HG03039 (cell line): ENCODE measurements at regions not wholly inside any gene's neighbourhood (a gene's known extent, or its start where the extent isn't known, plus 50 kb on each side); places are given as distances from the start of the nearest gene placed in this dataset.

Experiments used
- ATAC-seq: cut with Tn5 transposase; IDR thresholded peaks from one replicate; pipeline ENCODE4 v1.9.1; 2021; ENCODE audit warnings: mild to moderate bottlenecking, moderate library complexity; ENCODE audit not compliant: unreplicated experiment

DNA sequence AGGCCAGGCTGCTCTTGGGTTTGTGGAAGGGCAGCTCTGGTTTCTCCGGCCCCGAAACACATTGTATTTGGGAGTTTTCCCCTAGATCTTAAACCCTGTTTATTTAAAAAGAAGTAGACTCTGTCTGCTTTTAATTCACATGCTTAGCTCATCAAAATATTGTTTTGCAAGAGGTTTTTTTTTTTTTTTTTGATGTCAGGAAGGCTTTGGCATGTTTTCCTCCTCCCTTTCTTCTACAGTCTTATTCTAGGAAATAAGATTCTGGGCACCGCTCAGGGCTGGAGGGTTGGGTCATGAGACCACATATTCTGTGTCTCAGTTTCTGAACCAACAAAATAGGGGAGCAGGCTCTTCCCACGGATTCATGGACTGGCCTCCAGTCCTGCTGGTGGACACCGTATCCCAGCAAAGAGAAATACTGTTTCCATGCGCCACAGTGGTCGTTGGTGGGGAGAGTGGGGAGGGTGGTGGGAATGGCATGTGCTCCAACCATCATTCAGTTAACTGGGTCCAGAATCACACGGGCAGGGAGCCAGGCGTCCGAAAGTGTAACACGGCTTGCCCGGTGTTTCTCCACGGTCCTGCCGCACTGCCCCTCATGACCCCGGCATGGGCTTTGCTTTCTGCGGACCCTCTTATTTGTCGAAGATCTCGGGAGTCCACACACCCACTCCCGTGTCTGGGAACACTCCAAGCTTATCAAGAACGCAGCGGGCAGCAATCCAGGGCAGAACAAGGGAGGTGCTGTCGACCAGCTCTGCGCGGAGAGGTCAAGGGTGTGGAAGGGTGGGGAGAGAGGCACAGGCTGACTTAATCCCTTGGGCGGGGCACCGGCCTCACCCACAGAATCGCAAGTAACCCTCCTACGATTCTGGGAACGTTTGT, 176.7 kb downstream of the GLI2 start:
- ATAC-seq = no peak

- no peak for ATAC-seq
Measured at GRCh38 chr2:120913972-120914838, 178.5 kb downstream of the GLI2 start.

GRCh38 chr2:120914839-120915521, 179.3 kb downstream of the GLI2 start:
- no peak for ATAC-seq

- no peak for ATAC-seq
Measured at GRCh38 chr2:120915670-120916069, 180.0 kb downstream of the GLI2 start.

GRCh38 chr2:120916446-120916845, 180.8 kb downstream of the GLI2 start:
- no peak for ATAC-seq

DNA sequence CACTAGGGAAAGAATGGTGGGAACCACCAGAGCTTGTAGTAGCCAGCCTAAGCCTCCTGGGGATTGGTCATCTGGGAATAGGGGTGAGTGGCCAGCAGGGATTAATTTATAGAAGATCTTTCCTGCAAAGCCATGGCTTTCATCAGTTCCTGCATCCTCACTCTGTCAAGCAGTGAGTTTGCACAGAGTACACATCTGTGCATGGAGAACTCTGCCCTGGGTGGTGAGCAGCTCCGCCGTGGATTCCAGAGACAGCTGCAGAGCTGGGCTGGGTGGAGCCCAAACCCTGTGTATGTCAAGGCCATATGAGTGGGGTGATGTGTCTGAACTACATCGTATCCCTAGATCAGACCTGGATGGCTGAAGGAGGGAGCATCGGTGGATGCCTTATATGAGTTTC, 182.2 kb downstream of the GLI2 start:
- no peak for ATAC-seq

DNA sequence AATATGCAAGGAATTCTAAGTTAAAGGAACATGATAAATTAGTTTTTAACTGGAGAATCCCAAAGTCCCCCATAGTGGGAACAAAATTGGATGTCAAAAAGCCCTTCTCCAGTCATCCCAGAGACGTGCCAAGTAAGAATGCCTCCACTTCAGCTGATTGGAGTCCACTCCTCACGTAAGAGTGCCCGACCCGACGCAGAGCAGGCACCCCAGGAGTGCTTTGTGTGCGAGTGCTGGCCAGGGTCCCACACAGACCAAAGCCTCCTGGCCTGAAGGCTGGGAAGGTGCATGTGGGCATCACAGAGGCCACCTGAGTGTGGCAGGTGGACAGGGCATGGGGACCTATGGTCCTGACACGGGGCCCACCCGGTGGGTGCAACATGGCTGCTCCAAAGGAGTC, 183.5 kb downstream of the GLI2 start:
- no peak for ATAC-seq

DNA sequence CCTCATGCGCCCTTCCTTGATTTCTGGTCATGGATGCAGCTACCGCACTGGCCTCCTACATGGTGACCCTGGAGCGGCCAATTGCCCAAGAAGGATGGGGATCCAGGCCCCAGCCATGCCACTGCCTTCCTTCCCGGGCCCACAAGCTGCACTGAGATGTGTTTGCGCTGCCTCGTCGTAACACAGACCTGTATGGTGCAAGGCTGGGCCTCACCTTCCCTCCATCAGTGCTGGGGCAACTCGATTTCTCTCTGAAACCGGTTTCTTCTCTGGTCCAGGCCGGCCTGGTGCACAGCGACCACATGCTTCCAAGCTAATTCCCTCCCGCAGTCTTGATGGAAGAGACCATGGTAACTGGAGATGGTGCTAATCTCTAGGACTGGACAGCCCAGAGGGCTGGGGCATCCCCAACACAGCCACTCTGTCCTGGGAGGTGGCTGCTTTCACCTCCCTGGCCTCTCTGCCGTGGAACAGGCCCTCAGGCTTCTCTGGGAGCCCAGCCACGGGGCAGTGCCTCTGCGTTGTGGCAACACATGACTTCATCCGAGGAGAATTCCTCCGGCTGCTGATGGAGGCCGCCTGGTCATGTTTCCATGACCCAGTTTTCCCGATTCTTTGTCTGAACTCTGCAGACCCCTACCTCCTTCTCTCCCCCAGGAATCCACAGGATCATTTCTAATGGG, 184.2 kb downstream of the GLI2 start:
- ATAC-seq = no peak

GRCh38 chr2:120920454-120921148, 184.9 kb downstream of the GLI2 start:
- ATAC-seq = no peak

DNA sequence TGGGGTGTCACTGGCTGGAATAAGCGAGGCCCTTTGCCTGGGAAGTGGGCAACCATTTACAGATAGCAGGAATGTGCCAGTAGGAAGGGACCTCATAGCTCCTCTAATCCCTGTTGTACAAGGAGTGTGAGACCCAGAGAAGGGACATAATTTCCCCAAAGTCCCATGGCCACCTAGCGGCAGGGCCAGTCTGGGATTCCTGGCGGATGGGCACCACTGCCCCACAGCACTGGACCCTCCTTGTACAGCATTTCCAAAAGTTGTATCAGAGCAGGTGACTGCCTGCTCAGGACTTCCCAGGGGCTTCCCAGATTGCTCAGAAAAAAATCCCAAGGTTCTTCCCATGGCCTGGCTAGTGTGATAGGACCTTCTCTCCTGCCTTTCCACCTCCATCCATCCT, 185.8 kb downstream of the GLI2 start:
- ATAC-seq = no peak

GRCh38 chr2:120922571-120923332, 187.1 kb downstream of the GLI2 start:
- ATAC-seq = no peak

- no peak for ATAC-seq
Measured at GRCh38 chr2:120923426-120923825, 187.8 kb downstream of the GLI2 start.

DNA sequence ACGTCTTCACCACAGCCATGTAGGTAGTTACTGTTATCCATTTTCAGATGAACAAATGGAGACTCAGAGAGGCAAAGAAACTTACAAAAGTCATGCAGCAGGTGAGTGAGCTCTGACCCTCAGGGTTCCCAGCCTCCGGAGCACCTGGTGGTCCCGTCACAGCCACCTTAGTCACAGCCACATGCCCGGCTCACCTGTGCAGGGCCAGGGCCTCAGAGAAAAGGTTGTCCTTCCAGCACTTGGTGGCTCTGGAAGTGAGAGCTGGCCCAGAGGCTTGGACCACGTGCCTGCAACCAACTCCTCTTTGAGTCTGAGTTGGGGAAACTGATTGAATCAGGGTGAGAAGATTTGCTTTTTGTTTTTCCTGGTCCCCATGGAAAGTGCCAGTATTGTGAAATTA, 189.3 kb downstream of the GLI2 start:
- ATAC-seq = no peak

DNA sequence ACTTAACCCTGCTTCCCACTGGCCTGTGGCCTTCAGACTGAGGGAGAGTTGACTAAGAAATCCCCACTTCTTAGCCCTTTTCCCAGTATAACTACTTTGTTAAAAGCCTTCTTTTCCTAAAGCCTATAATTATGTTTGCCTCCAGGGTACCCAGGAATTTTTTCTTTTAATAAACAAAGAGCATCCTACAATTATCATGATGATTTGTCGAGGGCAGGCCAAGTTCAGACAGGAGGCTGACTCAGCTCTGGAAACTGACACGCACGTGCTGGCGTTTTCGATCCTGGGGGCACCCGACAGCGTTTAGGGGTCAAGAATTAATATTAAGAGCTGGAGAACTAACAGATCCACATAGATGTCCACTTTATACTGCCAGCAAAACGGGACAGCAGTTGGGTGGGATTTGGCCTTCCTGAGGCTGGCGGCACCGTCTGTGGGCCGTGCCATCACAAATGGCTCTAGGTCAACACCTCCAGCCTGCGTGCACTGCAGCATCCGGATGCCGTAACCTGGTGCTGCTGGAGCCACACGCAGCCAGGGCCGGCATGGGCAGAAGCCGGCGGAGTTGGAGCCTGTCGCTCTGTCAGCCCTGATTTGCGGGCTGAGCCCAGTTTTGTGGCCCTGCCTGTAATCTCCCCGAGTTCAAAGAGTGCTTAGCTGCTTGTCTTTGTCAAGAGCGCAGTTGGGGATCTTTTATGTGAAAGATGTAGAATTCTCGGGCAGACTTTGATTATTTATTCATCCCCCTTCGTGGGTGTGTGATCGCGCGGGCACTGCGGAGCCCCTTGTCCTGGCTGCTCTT, 191.0 kb downstream of the GLI2 start:
- ATAC-seq = no peak

GRCh38 chr2:120927265-120927628, 191.6 kb downstream of the GLI2 start:
- no peak for ATAC-seq

DNA sequence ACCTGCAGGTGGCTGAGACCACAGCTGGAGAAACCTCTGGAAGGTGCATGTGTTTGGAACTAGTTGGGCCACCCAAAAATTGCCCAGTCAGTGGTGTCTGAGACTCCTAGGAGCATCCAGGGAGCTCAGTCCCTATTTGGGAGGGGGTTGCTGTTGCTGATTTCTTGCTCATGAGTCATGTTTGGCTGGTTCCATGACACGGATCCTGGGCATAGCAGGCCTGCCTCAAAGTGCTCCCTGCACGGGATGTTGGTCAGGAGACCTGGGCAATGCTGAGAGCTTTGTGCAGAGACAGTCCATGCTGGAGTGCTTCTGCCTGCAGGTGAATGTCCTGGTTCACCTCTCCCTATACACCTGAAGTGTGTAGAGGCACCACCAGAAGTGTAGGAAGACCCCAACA, 194.2 kb downstream of the GLI2 start:
- no peak for ATAC-seq

DNA sequence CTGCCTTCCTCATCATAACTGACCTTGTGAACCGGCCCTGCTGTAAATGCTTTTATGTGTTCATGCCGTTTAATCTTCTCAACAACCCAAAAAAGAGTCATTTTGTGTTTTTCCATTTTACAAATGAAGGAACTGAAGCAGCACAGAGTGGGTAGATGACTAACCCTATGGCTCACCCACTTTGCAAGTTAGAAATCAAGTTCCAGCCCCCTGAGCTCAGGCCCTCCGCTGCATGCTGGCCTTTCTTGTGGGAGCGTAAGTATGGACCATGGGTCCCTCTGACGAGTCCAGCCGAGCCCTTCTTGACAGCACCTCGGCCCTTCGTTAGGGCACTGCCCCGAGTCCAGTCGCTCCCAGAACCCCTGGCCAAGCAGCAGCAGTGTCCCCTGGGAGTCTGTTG, 194.6 kb downstream of the GLI2 start:
- ATAC-seq = no peak

DNA sequence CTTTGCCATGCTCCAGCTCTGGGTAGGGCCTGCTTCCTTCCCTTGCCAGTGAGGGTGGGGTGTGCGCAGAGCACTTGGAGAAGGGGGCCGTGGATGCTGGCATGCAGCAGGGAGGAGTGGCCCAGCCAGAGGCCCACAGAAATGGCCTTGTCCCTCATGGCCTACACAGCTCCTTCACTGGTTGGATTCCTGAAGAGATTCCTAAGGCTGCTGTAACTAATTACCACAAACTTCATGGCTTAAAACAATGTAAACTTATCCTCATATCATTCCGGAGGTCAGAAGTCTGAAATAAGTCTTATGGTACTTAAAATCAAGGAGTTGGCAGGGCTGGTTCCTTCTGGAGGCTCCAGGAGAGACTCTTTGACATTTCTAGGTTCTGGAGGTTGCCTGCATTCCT, 195.2 kb downstream of the GLI2 start:
- no peak for ATAC-seq

- no peak for ATAC-seq
Measured at GRCh38 chr2:120932472-120932871, 196.8 kb downstream of the GLI2 start.
